ENCODE measurements at regions not wholly inside any gene's neighbourhood (a gene's known extent, or its start where the extent isn't known, plus 50 kb on each side); places are given as distances from the start of the nearest gene placed in this dataset.

DNA sequence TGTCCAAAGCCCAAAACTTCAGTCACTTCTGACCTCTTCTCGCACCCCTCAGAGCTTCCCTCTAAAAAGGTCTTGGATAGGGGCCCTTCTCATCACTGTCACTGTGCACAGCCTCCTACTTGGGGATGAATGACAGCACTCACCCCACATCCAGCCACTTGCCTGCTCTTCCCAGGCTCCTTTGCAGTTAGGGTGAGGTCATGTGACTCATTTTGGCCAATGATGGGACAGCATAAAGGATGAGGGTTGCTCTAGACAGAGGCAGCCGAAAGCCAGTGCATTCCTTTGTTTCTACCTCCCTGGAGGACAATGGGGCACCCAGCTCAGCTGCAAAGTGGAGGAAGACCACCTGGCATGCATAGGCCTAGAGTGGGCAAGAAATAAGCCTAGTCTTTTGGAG, 1413.3 kb downstream of the TBC1D22A start:
- Histone ChIP-seq H3K79me2 (ENCODE audit: insufficient read depth, low read length) (no peaks in the 10 kb centered on the region), H3K4me1 (ENCODE audit: insufficient read depth, low read length, poor library complexity, severe bottlenecking) (no peaks in the 10 kb centered on the region), H3F3A (ENCODE audit: low read depth) (no peaks in the 10 kb centered on the region), H3K9me2 (replicated peaks; ENCODE audit: low read depth, low read length) (no peaks in the 10 kb centered on the region), H3K27me3 (ENCODE audit: insufficient read depth, low read length, poor library complexity, severe bottlenecking) (no peaks in the 10 kb centered on the region), H3K9ac (ENCODE audit: low read depth, low read length, poor library complexity, severe bottlenecking) (no peak overlapping the region), H2AFZ (ENCODE audit: low read length) (no peak overlapping the region), H4K20me1 (ENCODE audit: insufficient read depth, low read length, poor library complexity, severe bottlenecking) (no peaks in the 10 kb centered on the region), H3K36me3 (ENCODE audit: insufficient read depth, low read length) (no peaks in the 10 kb centered on the region), H3K9me3 (ENCODE audit: insufficient read depth, low read depth, low read length) (peaks cover 5% of the 10 kb centered on the region; the same call in 1 of the 2 replicates), H3K4me3 (ENCODE audit: low read length, poor library complexity, severe bottlenecking) (no peak overlapping the region), H3K4me2 (ENCODE audit: low read depth, low read length, poor library complexity, severe bottlenecking) (no peak overlapping the region)
- no peak for TF ChIP-seq EZH2phosphoT487 (IDR thresholded peaks at IDR 0.05; ENCODE audit: borderline replicate concordance)
- TF ChIP-seq CTCF (conservative IDR thresholded peaks at IDR 0.05; ENCODE audit: low read length): no peak

DNA sequence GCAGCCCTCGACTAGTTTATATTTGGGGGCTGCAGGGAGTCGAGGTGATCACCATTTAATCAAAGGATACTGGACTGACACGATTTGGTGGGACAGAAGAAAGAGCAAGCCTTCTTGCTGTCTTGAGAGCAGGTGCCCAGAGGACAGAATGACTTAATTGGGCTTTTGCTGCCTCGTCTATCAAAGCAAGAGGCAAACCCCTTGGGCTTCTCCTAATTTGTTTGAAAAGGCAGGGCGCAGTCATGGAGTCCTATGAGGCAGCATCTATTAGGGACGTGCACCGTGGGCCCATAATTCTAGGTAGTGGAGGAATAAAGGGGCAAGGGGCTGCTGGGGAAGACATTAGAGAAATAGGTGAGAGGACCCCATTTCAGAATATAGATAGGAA, 1411.3 kb downstream of the TBC1D22A start:
- Histone ChIP-seq H3K9me3 (ENCODE audit: insufficient read depth, low read depth, low read length) (peaks cover 6% of the 10 kb centered on the region; the same call in 1 of the 2 replicates), H3K4me1 (ENCODE audit: insufficient read depth, low read length, poor library complexity, severe bottlenecking) (no peaks in the 10 kb centered on the region), H3K27me3 (ENCODE audit: insufficient read depth, low read length, poor library complexity, severe bottlenecking) (no peaks in the 10 kb centered on the region), H4K20me1 (ENCODE audit: insufficient read depth, low read length, poor library complexity, severe bottlenecking) (no peaks in the 10 kb centered on the region), H3K9me2 (replicated peaks; ENCODE audit: low read depth, low read length) (no peaks in the 10 kb centered on the region), H3K4me2 (ENCODE audit: low read depth, low read length, poor library complexity, severe bottlenecking) (no peak overlapping the region), H3K9ac (ENCODE audit: low read depth, low read length, poor library complexity, severe bottlenecking) (no peak overlapping the region), H2AFZ (ENCODE audit: low read length) (no peak overlapping the region), H3K4me3 (ENCODE audit: low read length, poor library complexity, severe bottlenecking) (no peak overlapping the region), H3K36me3 (ENCODE audit: insufficient read depth, low read length) (no peaks in the 10 kb centered on the region), H3K79me2 (ENCODE audit: insufficient read depth, low read length) (no peaks in the 10 kb centered on the region), H3F3A (ENCODE audit: low read depth) (no peaks in the 10 kb centered on the region)
- TF ChIP-seq EZH2phosphoT487 (IDR thresholded peaks at IDR 0.05; ENCODE audit: borderline replicate concordance) (no peak), CTCF (conservative IDR thresholded peaks at IDR 0.05; ENCODE audit: low read length) (no peak)

- Histone ChIP-seq H3K9me3 (ENCODE audit: insufficient read depth, low read depth, low read length) (peaks cover 7% of the 10 kb centered on the region; the same call in 1 of the 2 replicates), H3K9ac (ENCODE audit: low read depth, low read length, poor library complexity, severe bottlenecking) (no peak overlapping the region), H3K79me2 (ENCODE audit: insufficient read depth, low read length) (no peaks in the 10 kb centered on the region), H3K4me1 (ENCODE audit: insufficient read depth, low read length, poor library complexity, severe bottlenecking) (no peaks in the 10 kb centered on the region), H3K9me2 (replicated peaks; ENCODE audit: low read depth, low read length) (no peaks in the 10 kb centered on the region), H4K20me1 (ENCODE audit: insufficient read depth, low read length, poor library complexity, severe bottlenecking) (no peaks in the 10 kb centered on the region), H3K4me3 (ENCODE audit: low read length, poor library complexity, severe bottlenecking) (no peak overlapping the region), H3K36me3 (ENCODE audit: insufficient read depth, low read length) (no peaks in the 10 kb centered on the region), H3K4me2 (ENCODE audit: low read depth, low read length, poor library complexity, severe bottlenecking) (no peak overlapping the region), H3K27me3 (ENCODE audit: insufficient read depth, low read length, poor library complexity, severe bottlenecking) (no peaks in the 10 kb centered on the region), H3F3A (ENCODE audit: low read depth) (no peaks in the 10 kb centered on the region), H2AFZ (ENCODE audit: low read length) (no peak overlapping the region)
- TF ChIP-seq CTCF (conservative IDR thresholded peaks at IDR 0.05; ENCODE audit: low read length) (no peak), EZH2phosphoT487 (IDR thresholded peaks at IDR 0.05; ENCODE audit: borderline replicate concordance) (no peak)
These were observed 1410.8 kb downstream of the TBC1D22A start for GRCh38 chr22:48173061-48173772.
